HEK293 (cell line): ENCODE measurements at regions not wholly inside any gene's neighbourhood (a gene's known extent, or its start where the extent isn't known, plus 50 kb on each side); places are given as distances from the start of the nearest gene placed in this dataset.

Source experiments
- CTCF ChIA-PET: fragments of 350-600 bp; formaldehyde crosslinking; extraction: SDS; loops from one replicate; lab custom pipeline; 2021; ENCODE audit warnings: antibody characterized with exemption; lab: Yijun Ruan, JAX
- POLR2A ChIA-PET: fragments of 300-600 bp; formaldehyde crosslinking; extraction: SDS; loops from one replicate; lab custom pipeline; 2020; ENCODE audit warnings: antibody characterized with exemption, inconsistent platforms; lab: Yijun Ruan, JAX
- H3K27ac ChIP-seq: fragments of 200-500 bp; sonication (Bioruptor generic); 2 replicates; pipeline ENCODE4 v1.5.1; 2014; ENCODE audit warnings: low read depth, low read length, control low read depth, inconsistent platforms; ENCODE audit errors: extremely low read depth
- H3K36me3 ChIP-seq, 2 experiments: fragments of 200-500 bp in 1 of 2; sonication (Bioruptor generic) in 1 of 2; 1 replicate in 1 of 2; 2 replicates in 1 of 2; pipeline ENCODE4 v1.5.1; 2014 to 2017; ENCODE audit warnings: inconsistent platforms in 2 of 2, low read length in 2 of 2; ENCODE audit not compliant: control insufficient read depth in 2 of 2, insufficient read depth in 1 of 2
- H3K4me1 ChIP-seq: fragments of 200-500 bp; sonication (Bioruptor generic); 2 replicates; pipeline ENCODE4 v1.5.1; 2014; ENCODE audit warnings: mild to moderate bottlenecking, low read length, inconsistent platforms; ENCODE audit not compliant: control insufficient read depth, insufficient read depth
- H3K4me3 ChIP-seq: 2 replicates; pipeline ENCODE4 v1.5.1; 2011; ENCODE audit warnings: low read depth, mild to moderate bottlenecking, control low read depth, low read length, moderate library complexity
- H3K9me3 ChIP-seq: fragments of 200-500 bp; sonication (Bioruptor generic); 2 replicates; pipeline ENCODE4 v1.5.1; 2014; ENCODE audit warnings: low read depth, low read length, inconsistent platforms; ENCODE audit not compliant: control insufficient read depth, insufficient read depth
- BCL11A ChIP-seq: fragments of 450-650 bp; formaldehyde crosslinking; IDR thresholded peaks from 2 replicates; pipeline ENCODE4 v1.5.1; 2016; ENCODE audit warnings: low read depth, missing biosample characterization, missing genetic modification characterization
- HOXC10 ChIP-seq: sonication (generic); formaldehyde crosslinking; IDR thresholded peaks from 2 replicates; pipeline ENCODE4 v1.8.1; 2023; ENCODE audit warnings: mild to moderate bottlenecking, missing genetic modification reagents
- IKZF3 ChIP-seq: fragments of 450-650 bp; IDR thresholded peaks from 2 replicates; pipeline ENCODE4 v1.5.0; 2018; ENCODE audit warnings: missing biosample characterization, mild to moderate bottlenecking, missing genetic modification characterization, moderate library complexity
- INSM2 ChIP-seq: fragments of 450-650 bp; formaldehyde crosslinking; IDR thresholded peaks from 2 replicates; pipeline ENCODE4 v1.5.1; 2016; ENCODE audit warnings: missing biosample characterization, missing genetic modification characterization
- OSR2 ChIP-seq: fragments of 450-650 bp; formaldehyde crosslinking; IDR thresholded peaks from 2 replicates; pipeline ENCODE4 v1.5.1; 2016; ENCODE audit warnings: missing biosample characterization, missing genetic modification characterization
- OVOL3 ChIP-seq: fragments of 450-650 bp; formaldehyde crosslinking; IDR thresholded peaks from 2 replicates; pipeline ENCODE4 v1.5.1; 2016; ENCODE audit warnings: missing biosample characterization, missing genetic modification characterization
- SETDB1 ChIP-seq: IDR thresholded peaks from one replicate; pipeline ENCODE4 v1.6.1; 2017; ENCODE audit warnings: mild to moderate bottlenecking, low read length, moderate library complexity, mixed read lengths; ENCODE audit not compliant: insufficient read length
- SP7 ChIP-seq: fragments of 450-650 bp; formaldehyde crosslinking; IDR thresholded peaks from 2 replicates; pipeline ENCODE4 v1.5.1; 2016; ENCODE audit warnings: missing biosample characterization, missing genetic modification characterization
- ZBTB20 ChIP-seq: fragments of 450-650 bp; formaldehyde crosslinking; IDR thresholded peaks from 2 replicates; pipeline ENCODE4 v1.5.1; 2016; ENCODE audit warnings: missing biosample characterization, missing genetic modification characterization
- ZFP69B ChIP-seq: fragments of 450-650 bp; formaldehyde crosslinking; IDR thresholded peaks from 2 replicates; pipeline ENCODE4 v1.5.1; 2016; ENCODE audit warnings: missing biosample characterization, missing genetic modification characterization
- ZNF138 ChIP-seq: fragments of 450-650 bp; formaldehyde crosslinking; IDR thresholded peaks from 2 replicates; pipeline ENCODE4 v1.5.1; 2016; ENCODE audit warnings: missing biosample characterization, missing genetic modification characterization, borderline replicate concordance
- ZNF157 ChIP-seq: fragments of 450-650 bp; formaldehyde crosslinking; IDR thresholded peaks from 2 replicates; pipeline ENCODE4 v1.5.1; 2016; ENCODE audit warnings: missing biosample characterization, missing genetic modification characterization
- ZNF202 ChIP-seq: fragments of 450-650 bp; formaldehyde crosslinking; IDR thresholded peaks from 2 replicates; pipeline ENCODE4 v1.5.1; 2016; ENCODE audit warnings: missing biosample characterization, missing genetic modification characterization, borderline replicate concordance
- ZNF211 ChIP-seq: fragments of 450-650 bp; formaldehyde crosslinking; IDR thresholded peaks from 2 replicates; pipeline ENCODE4 v1.5.1; 2016; ENCODE audit warnings: low read depth, missing biosample characterization, missing genetic modification characterization
- ZNF214 ChIP-seq: fragments of 450-650 bp; formaldehyde crosslinking; IDR thresholded peaks from 2 replicates; pipeline ENCODE4 v1.5.1; 2017; ENCODE audit warnings: missing biosample characterization, mild to moderate bottlenecking, missing genetic modification characterization, borderline replicate concordance
- ZNF26 ChIP-seq: fragments of 450-650 bp; formaldehyde crosslinking; IDR thresholded peaks from 2 replicates; pipeline ENCODE4 v1.5.1; 2016; ENCODE audit warnings: missing biosample characterization, missing genetic modification characterization
- ZNF280C ChIP-seq: fragments of 450-650 bp; formaldehyde crosslinking; IDR thresholded peaks from 2 replicates; pipeline ENCODE4 v1.5.1; 2016; ENCODE audit warnings: missing biosample characterization, missing genetic modification characterization
- ZNF341 ChIP-seq: fragments of 450-650 bp; formaldehyde crosslinking; IDR thresholded peaks from 2 replicates; pipeline ENCODE4; 2016; ENCODE audit warnings: low read depth, missing biosample characterization, missing genetic modification characterization
- ZNF354C ChIP-seq: fragments of 450-650 bp; formaldehyde crosslinking; IDR thresholded peaks from 2 replicates; pipeline ENCODE4 v1.5.1; 2016; ENCODE audit warnings: missing biosample characterization, missing genetic modification characterization, low read depth, borderline replicate concordance
- ZNF488 ChIP-seq: fragments of 450-650 bp; formaldehyde crosslinking; IDR thresholded peaks from 2 replicates; pipeline ENCODE4 v1.5.1; 2016; ENCODE audit warnings: missing biosample characterization, missing genetic modification characterization
- ZNF621 ChIP-seq: fragments of 450-650 bp; formaldehyde crosslinking; IDR thresholded peaks from 2 replicates; pipeline ENCODE4 v1.5.1; 2017; ENCODE audit warnings: missing biosample characterization, missing genetic modification characterization
- ZNF624 ChIP-seq: fragments of 450-650 bp; formaldehyde crosslinking; IDR thresholded peaks from 2 replicates; pipeline ENCODE4 v1.5.1; 2017; ENCODE audit warnings: missing biosample characterization, missing genetic modification characterization
- ZNF660 ChIP-seq: fragments of 450-650 bp; IDR thresholded peaks from 2 replicates; pipeline ENCODE4 v1.5.1; 2018; ENCODE audit warnings: missing biosample characterization, mild to moderate bottlenecking, missing genetic modification characterization
- ZNF677 ChIP-seq: fragments of 450-650 bp; IDR thresholded peaks from 2 replicates; pipeline ENCODE4 v1.5.0; 2018; ENCODE audit warnings: missing biosample characterization, mild to moderate bottlenecking, missing genetic modification characterization, moderate library complexity
- ZNF791 ChIP-seq: fragments of 450-650 bp; formaldehyde crosslinking; IDR thresholded peaks from 2 replicates; pipeline ENCODE4 v1.5.1; 2016; ENCODE audit warnings: missing biosample characterization, missing genetic modification characterization
- ZNF837 ChIP-seq: fragments of 450-650 bp; formaldehyde crosslinking; IDR thresholded peaks from 2 replicates; pipeline ENCODE4 v1.5.1; 2016; ENCODE audit warnings: missing biosample characterization, missing genetic modification characterization
- ZSCAN30 ChIP-seq: fragments of 450-650 bp; IDR thresholded peaks from 2 replicates; pipeline ENCODE4 v1.5.1; 2018; ENCODE audit warnings: missing biosample characterization, mild to moderate bottlenecking, missing genetic modification characterization, moderate library complexity

GRCh38 chr3:177751770-177752169, 554.5 kb upstream of the TBL1XR1 start:
- no peak overlapping the region for H3K27ac ChIP-seq
- CTCF ChIA-PET: no interaction called here
- H3K9me3 ChIP-seq: no peaks in the 10 kb centered on the region
- H3K4me3 ChIP-seq: no peak overlapping the region
- H3K36me3 ChIP-seq: no peaks in the 10 kb centered on the region
- POLR2A ChIA-PET: no interaction called here
- TF ChIP-seq ZNF677 (no peak), BCL11A (no peak), INSM2 (tag by site-specific recombination) (no peak), ZNF354C (no peak), SP7 (tag by site-specific recombination) (no peak), ZFP69B (tag by site-specific recombination) (no peak), ZNF791 (tag by site-specific recombination) (no peak), ZNF660 (tag by site-specific recombination) (no peak), ZSCAN30 (tag by site-specific recombination) (no peak), IKZF3 (tag by site-specific recombination) (no peak), ZBTB20 (tag by site-specific recombination) (no peak), OVOL3 (tag by site-specific recombination) (no peak), ZNF157 (tag by site-specific recombination) (no peak), ZNF624 (tag by site-specific recombination) (no peak), ZNF211 (tag by site-specific recombination) (no peak), ZNF202 (no peak), ZNF26 (tag by site-specific recombination) (no peak), HOXC10 (CRISPR knock-in tag) (no peak), ZNF280C (no peak)
- no peaks in the 10 kb centered on the region for H3K4me1 ChIP-seq

GRCh38 chr3:177752831-177753230, 555.5 kb upstream of the TBL1XR1 start:
- no peak overlapping the region for H3K4me3 ChIP-seq
- no peaks in the 10 kb centered on the region for H3K4me1 ChIP-seq
- ChIA-PET POLR2A (no interaction called here), CTCF (no interaction called here)
- no peaks in the 10 kb centered on the region for H3K9me3 ChIP-seq
- TF ChIP-seq ZNF621 (tag by site-specific recombination) (no peak), ZNF488 (tag by site-specific recombination) (no peak), OSR2 (no peak), ZNF214 (tag by site-specific recombination) (no peak), ZNF354C (no peak), ZNF341 (tag by site-specific recombination) (no peak), BCL11A (no peak), ZNF138 (no peak), ZNF837 (tag by site-specific recombination) (no peak), SETDB1 (no peak)
- no peaks in the 10 kb centered on the region for H3K36me3 ChIP-seq
- H3K27ac ChIP-seq: no peak overlapping the region
